Hepatocyte (in vitro differentiated cells): ENCODE measurements at regions not wholly inside any gene's neighbourhood (a gene's known extent, or its start where the extent isn't known, plus 50 kb on each side); places are given as distances from the start of the nearest gene placed in this dataset.

Experiments used
- DNase-seq: peaks from one replicate; pipeline ENCODE4 v3.0.0-alpha.2; 2016; ENCODE audit warnings: low spot score
- H2AFZ ChIP-seq: fragments of 200-600 bp; sonication (generic); 2 replicates; pipeline ENCODE4 v1.6.0; 2016; ENCODE audit warnings: antibody characterized with exemption, mild to moderate bottlenecking
- H3K27ac ChIP-seq: fragments of 200-600 bp; sonication (generic); 2 replicates; pipeline ENCODE4 v1.5.1; 2016; ENCODE audit warnings: mild to moderate bottlenecking
- H3K27me3 ChIP-seq: fragments of 200-600 bp; sonication (generic); 2 replicates; pipeline ENCODE4 v1.6.1; 2016
- H3K36me3 ChIP-seq: fragments of 200-600 bp; sonication (generic); replicated peaks from 2 replicates; pipeline ENCODE4 v1.5.1; 2016; ENCODE audit warnings: low read depth; ENCODE audit not compliant: insufficient read depth
- H3K4me1 ChIP-seq: fragments of 200-600 bp; sonication (generic); 2 replicates; pipeline ENCODE4 v1.5.1; 2016; ENCODE audit warnings: mild to moderate bottlenecking, moderate library complexity; ENCODE audit not compliant: insufficient read depth
- H3K4me2 ChIP-seq: fragments of 200-600 bp; sonication (generic); 2 replicates; pipeline ENCODE4 v1.6.0; 2016
- H3K4me3 ChIP-seq: fragments of 200-600 bp; sonication (generic); 2 replicates; pipeline ENCODE4 v1.5.1; 2016; ENCODE audit warnings: mild to moderate bottlenecking
- H3K79me2 ChIP-seq: fragments of 200-600 bp; sonication (generic); 2 replicates; pipeline ENCODE4 v1.6.0; 2017; ENCODE audit warnings: mild to moderate bottlenecking
- H3K9me2 ChIP-seq: fragments of 200-600 bp; sonication (generic); replicated peaks from 2 replicates; pipeline ENCODE4 v1.6.0; 2017; ENCODE audit warnings: mild to moderate bottlenecking; ENCODE audit not compliant: insufficient read depth
- H3K9me3 ChIP-seq: fragments of 200-600 bp; sonication (generic); 2 replicates; pipeline ENCODE4 v1.5.1; 2016; ENCODE audit warnings: low read depth, mild to moderate bottlenecking
- H4K20me1 ChIP-seq: fragments of 200-600 bp; sonication (generic); 2 replicates; pipeline ENCODE4 v1.6.0; 2016; ENCODE audit warnings: mild to moderate bottlenecking; ENCODE audit not compliant: insufficient read depth, poor library complexity, severe bottlenecking
- EZH2 ChIP-seq: fragments of 200-600 bp; sonication (generic); IDR thresholded peaks from 2 replicates; pipeline ENCODE4 v1.6.1; 2016; ENCODE audit warnings: antibody characterized with exemption, mild to moderate bottlenecking, borderline replicate concordance
- EZH2phosphoT487 ChIP-seq: fragments of 200-600 bp; sonication (generic); IDR thresholded peaks from one replicate; pipeline ENCODE4 v1.6.1; 2018; ENCODE audit warnings: antibody characterized with exemption, mild to moderate bottlenecking, low read depth, moderate library complexity; ENCODE audit not compliant: unreplicated experiment, severe bottlenecking
- WGBS: methylation state at CpG from one replicate; pipeline ENCODE4 v1.1.6; 2016; ENCODE audit warnings: low lambda C conversion rate; ENCODE audit errors: missing lambda C conversion rate; 5-methylcytosine and 5-hydroxymethylcytosine counted together
- TF ChIP-seq, protein P1 (sequence below): fragments of 200-600 bp; sonication (generic); IDR thresholded peaks from 2 replicates; pipeline ENCODE4 v1.5.1; 2016; ENCODE audit warnings: antibody characterized with exemption, mild to moderate bottlenecking; ENCODE audit not compliant: poor library complexity

- H3K27ac ChIP-seq: no peak overlapping the region
- 50% methylated on average over 1 of the region's 1 CpG for WGBS
- no peaks in the 10 kb centered on the region for H3K9me2 ChIP-seq
- no peak for DNase-seq
- no peaks in the 10 kb centered on the region for H3K9me3 ChIP-seq
- H3K79me2 ChIP-seq: no peaks in the 10 kb centered on the region
- no peak overlapping the region for H2AFZ ChIP-seq
- no peaks in the 10 kb centered on the region for H3K36me3 ChIP-seq
- H3K4me1 ChIP-seq: no peaks in the 10 kb centered on the region
- no peak overlapping the region for H3K4me2 ChIP-seq
- no peaks in the 10 kb centered on the region for H4K20me1 ChIP-seq
- no peak overlapping the region for H3K4me3 ChIP-seq
- no peaks in the 10 kb centered on the region for H3K27me3 ChIP-seq
- TF ChIP-seq EZH2 (no peak), EZH2phosphoT487 (no peak)
- TF ChIP-seq, protein P1, sequence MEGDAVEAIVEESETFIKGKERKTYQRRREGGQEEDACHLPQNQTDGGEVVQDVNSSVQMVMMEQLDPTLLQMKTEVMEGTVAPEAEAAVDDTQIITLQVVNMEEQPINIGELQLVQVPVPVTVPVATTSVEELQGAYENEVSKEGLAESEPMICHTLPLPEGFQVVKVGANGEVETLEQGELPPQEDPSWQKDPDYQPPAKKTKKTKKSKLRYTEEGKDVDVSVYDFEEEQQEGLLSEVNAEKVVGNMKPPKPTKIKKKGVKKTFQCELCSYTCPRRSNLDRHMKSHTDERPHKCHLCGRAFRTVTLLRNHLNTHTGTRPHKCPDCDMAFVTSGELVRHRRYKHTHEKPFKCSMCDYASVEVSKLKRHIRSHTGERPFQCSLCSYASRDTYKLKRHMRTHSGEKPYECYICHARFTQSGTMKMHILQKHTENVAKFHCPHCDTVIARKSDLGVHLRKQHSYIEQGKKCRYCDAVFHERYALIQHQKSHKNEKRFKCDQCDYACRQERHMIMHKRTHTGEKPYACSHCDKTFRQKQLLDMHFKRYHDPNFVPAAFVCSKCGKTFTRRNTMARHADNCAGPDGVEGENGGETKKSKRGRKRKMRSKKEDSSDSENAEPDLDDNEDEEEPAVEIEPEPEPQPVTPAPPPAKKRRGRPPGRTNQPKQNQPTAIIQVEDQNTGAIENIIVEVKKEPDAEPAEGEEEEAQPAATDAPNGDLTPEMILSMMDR: no peak
Observed at GRCh38 chr11:36763187-36763586, 165.2 kb upstream of the RAG2 start.

GRCh38 chr11:36757075-36757474 lies 159.0 kb upstream of the RAG2 start:
- H3K9me3 ChIP-seq: no peaks in the 10 kb centered on the region
- no peak overlapping the region for H3K4me3 ChIP-seq
- H3K27ac ChIP-seq: no peak overlapping the region
- H3K9me2 ChIP-seq: no peaks in the 10 kb centered on the region
- H3K27me3 ChIP-seq: no peaks in the 10 kb centered on the region
- H3K36me3 ChIP-seq: no peaks in the 10 kb centered on the region
- no peak for DNase-seq
- TF ChIP-seq, protein P1: no peak
- TF ChIP-seq EZH2: no peak
- TF ChIP-seq EZH2phosphoT487: no peak
- H2AFZ ChIP-seq: no peak overlapping the region
- H3K79me2 ChIP-seq: no peaks in the 10 kb centered on the region
- H3K4me2 ChIP-seq: no peak overlapping the region
- H3K4me1 ChIP-seq: no peaks in the 10 kb centered on the region
- no peaks in the 10 kb centered on the region for H4K20me1 ChIP-seq

DNA sequence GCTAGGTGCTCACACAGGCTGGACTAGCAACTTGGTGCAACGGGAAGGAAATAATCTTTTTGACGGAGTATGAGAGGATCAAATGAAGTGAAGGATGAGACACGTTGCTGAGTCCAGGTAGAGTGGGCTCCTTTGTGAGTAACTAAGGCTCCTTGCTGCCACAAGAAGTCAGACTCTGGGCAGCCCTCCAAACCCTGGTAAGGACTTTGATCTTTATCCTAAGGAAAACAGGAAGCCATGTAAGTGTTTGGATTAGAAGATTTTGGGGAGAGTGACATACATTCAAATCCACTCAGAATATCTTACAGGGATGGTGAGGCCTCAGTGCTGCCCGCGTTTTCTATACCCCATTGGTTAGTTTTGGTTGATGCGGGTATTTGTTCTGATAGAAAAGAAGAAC lies 155.9 kb upstream of the RAG2 start:
- no peak for DNase-seq
- TF ChIP-seq, protein P1: no peak
- no peak for TF ChIP-seq EZH2phosphoT487
- TF ChIP-seq EZH2: no peak
- no peaks in the 10 kb centered on the region for H4K20me1 ChIP-seq
- H3K4me2 ChIP-seq: no peak overlapping the region
- no peak overlapping the region for H3K27ac ChIP-seq
- no peak overlapping the region for H3K4me3 ChIP-seq
- no peaks in the 10 kb centered on the region for H3K36me3 ChIP-seq
- H3K9me3 ChIP-seq: no peaks in the 10 kb centered on the region
- H3K4me1 ChIP-seq: peaks cover 9% of the 10 kb centered on the region
- H2AFZ ChIP-seq: no peak overlapping the region
- H3K9me2 ChIP-seq: no peaks in the 10 kb centered on the region
- H3K79me2 ChIP-seq: no peaks in the 10 kb centered on the region
- WGBS: 71% methylated on average over 6 of the region's 6 CpGs
- no peaks in the 10 kb centered on the region for H3K27me3 ChIP-seq

DNA sequence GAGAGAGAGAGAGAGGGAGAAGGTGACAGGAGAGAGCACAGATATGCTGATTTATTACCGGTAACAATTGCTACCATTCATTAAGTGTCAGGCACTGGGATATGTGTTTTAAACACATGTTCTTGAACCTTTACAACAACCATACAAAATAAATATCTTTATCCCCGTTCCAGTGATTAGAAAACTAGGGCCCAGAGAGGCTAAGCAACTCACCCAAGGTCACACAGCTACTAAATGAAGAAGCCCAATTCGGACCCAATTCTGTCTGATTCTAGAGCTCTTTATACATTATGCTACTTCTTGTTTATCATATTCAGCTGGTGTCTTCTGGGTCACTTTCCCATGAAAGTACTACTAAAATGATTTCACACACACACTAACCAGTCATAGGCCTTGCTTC lies 154.0 kb upstream of the RAG2 start:
- TF ChIP-seq EZH2phosphoT487 (no peak), EZH2 (no peak)
- TF ChIP-seq, protein P1: no peak
- Histone ChIP-seq H3K9me3 (no peaks in the 10 kb centered on the region), H3K9me2 (no peaks in the 10 kb centered on the region), H3K27ac (no peak overlapping the region), H3K36me3 (no peaks in the 10 kb centered on the region), H3K79me2 (no peaks in the 10 kb centered on the region), H3K4me3 (no peak overlapping the region), H3K4me2 (no peak overlapping the region), H2AFZ (no peak overlapping the region), H3K4me1 (peaks cover 9% of the 10 kb centered on the region), H3K27me3 (no peaks in the 10 kb centered on the region), H4K20me1 (no peaks in the 10 kb centered on the region)
- DNase-seq: no peak
- WGBS: 78% methylated on average over 3 of the region's 3 CpGs
